ENCODE measurements at regions not wholly inside any gene's neighbourhood (a gene's known extent, or its start where the extent isn't known, plus 50 kb on each side); places are given as distances from the start of the nearest gene placed in this dataset.

GRCh38 chr9:126156898-126157297, 169.7 kb upstream of the MVB12B start:
- TF ChIP-seq, protein P1, sequence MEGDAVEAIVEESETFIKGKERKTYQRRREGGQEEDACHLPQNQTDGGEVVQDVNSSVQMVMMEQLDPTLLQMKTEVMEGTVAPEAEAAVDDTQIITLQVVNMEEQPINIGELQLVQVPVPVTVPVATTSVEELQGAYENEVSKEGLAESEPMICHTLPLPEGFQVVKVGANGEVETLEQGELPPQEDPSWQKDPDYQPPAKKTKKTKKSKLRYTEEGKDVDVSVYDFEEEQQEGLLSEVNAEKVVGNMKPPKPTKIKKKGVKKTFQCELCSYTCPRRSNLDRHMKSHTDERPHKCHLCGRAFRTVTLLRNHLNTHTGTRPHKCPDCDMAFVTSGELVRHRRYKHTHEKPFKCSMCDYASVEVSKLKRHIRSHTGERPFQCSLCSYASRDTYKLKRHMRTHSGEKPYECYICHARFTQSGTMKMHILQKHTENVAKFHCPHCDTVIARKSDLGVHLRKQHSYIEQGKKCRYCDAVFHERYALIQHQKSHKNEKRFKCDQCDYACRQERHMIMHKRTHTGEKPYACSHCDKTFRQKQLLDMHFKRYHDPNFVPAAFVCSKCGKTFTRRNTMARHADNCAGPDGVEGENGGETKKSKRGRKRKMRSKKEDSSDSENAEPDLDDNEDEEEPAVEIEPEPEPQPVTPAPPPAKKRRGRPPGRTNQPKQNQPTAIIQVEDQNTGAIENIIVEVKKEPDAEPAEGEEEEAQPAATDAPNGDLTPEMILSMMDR (IDR thresholded peaks at IDR 0.05), result no peak
- no peak for TF ChIP-seq POLR2A (IDR thresholded peaks at IDR 0.05)

All from Peyer's patch (tissue), 4 donors.